Endodermal cell (in vitro differentiated cells): ENCODE measurements at regions not wholly inside any gene's neighbourhood (a gene's known extent, or its start where the extent isn't known, plus 50 kb on each side); places are given as distances from the start of the nearest gene placed in this dataset.

Source experiments
- DNase-seq: peaks from one replicate; pipeline ENCODE4 v3.0.0-alpha.2; 2017
- H3K27ac ChIP-seq: 2 replicates; pipeline ENCODE4 v1.5.1; 2013; ENCODE audit warnings: mild to moderate bottlenecking, low read depth, low read length, moderate library complexity
- H3K27me3 ChIP-seq: 2 replicates; pipeline ENCODE4 v1.6.1; 2013; ENCODE audit warnings: mild to moderate bottlenecking, low read length, moderate library complexity; ENCODE audit not compliant: insufficient read depth, control insufficient read depth, poor library complexity, severe bottlenecking
- H3K36me3 ChIP-seq: 2 replicates; pipeline ENCODE4 v1.7.0; 2013; ENCODE audit warnings: mild to moderate bottlenecking, low read length, moderate library complexity; ENCODE audit not compliant: control insufficient read depth, insufficient read depth
- H3K4me1 ChIP-seq: one replicate; pipeline ENCODE4 v1.7.0; 2013; ENCODE audit warnings: low read length; ENCODE audit not compliant: control insufficient read depth, insufficient read depth
- H3K4me3 ChIP-seq: 2 replicates; pipeline ENCODE4 v1.5.1; 2013; ENCODE audit warnings: mild to moderate bottlenecking, low read length, moderate library complexity
- H3K9ac ChIP-seq: 2 replicates; pipeline ENCODE4 v1.6.1; 2013; ENCODE audit warnings: mild to moderate bottlenecking, low read length, moderate library complexity; ENCODE audit not compliant: poor library complexity, severe bottlenecking; ENCODE audit errors: extremely low read depth
- H3K9me3 ChIP-seq: 2 replicates; pipeline ENCODE4 v1.6.1; 2013; ENCODE audit warnings: mild to moderate bottlenecking, low read length, moderate library complexity; ENCODE audit not compliant: control insufficient read depth
- H3K27ac Mint-ChIP-seq: 2 replicates; pipeline ENCODE4 v1.8.0; 2020; ENCODE audit warnings: mixed read lengths
- H3K27me3 Mint-ChIP-seq: 2 replicates; pipeline ENCODE4 v1.8.0; 2021; ENCODE audit warnings: mild to moderate bottlenecking, mixed read lengths; ENCODE audit not compliant: insufficient read depth
- H3K36me3 Mint-ChIP-seq: 2 replicates; pipeline ENCODE4 v1.8.0; 2020; ENCODE audit warnings: low read depth, mixed read lengths
- H3K4me1 Mint-ChIP-seq: 2 replicates; pipeline ENCODE4 v1.8.0; 2020; ENCODE audit warnings: mixed read lengths
- H3K4me3 Mint-ChIP-seq: 2 replicates; pipeline ENCODE4 v1.8.0; 2020; ENCODE audit warnings: mild to moderate bottlenecking, moderate library complexity, mixed read lengths
- H3K9me3 Mint-ChIP-seq: 2 replicates; pipeline ENCODE4 v1.8.0; 2020; ENCODE audit warnings: mild to moderate bottlenecking, mixed read lengths
- WGBS, 2 experiments: methylation state at CpG; one replicate each; pipeline versions ENCODE4 v1.1.5 to v1.1.7; 2013; ENCODE audit warnings: missing lambda C conversion rate in 2 of 2, mixed read lengths in 1 of 2; ENCODE audit not compliant: insufficient coverage in 1 of 2, insufficient read length in 1 of 2; 5-methylcytosine and 5-hydroxymethylcytosine counted together
- TF ChIP-seq, protein P1 (sequence below): fragments of 200-600 bp; sonication (generic); conservative IDR thresholded peaks from 2 replicates; pipeline ENCODE4 v1.5.0; 2021; ENCODE audit warnings: antibody characterized with exemption, mild to moderate bottlenecking

DNA sequence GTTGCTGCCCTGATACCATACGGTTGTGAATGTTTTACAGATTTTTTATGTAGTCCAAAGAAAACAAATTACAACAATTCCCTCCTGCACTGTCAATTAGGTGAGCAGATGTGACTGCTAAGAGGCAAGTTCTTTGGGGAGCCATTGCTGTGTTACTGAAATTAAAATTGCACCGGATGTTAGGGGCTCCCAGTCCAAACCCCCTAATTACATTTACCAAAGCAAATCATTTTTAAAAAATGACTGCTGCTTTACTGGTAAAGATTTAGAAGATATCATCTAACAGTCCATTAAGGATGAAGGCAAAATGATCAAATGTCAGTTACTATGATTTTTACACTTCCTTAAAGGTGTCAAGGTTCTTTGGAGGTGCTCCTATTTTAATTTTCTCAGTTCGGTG is 70.1 kb upstream of the CSRP2 start:
- no peak overlapping the region for H3K4me3 ChIP-seq
- no peaks in the 10 kb centered on the region for H3K36me3 ChIP-seq
- DNase-seq: no peak
- H3K27ac ChIP-seq: no peak overlapping the region
- Mint-ChIP-seq H3K4me3 (no peak overlapping the region), H3K36me3 (no peaks in the 10 kb centered on the region), H3K27me3 (no peaks in the 10 kb centered on the region), H3K27ac (no peak overlapping the region), H3K4me1 (no peaks in the 10 kb centered on the region), H3K9me3 (no peaks in the 10 kb centered on the region)
- no peaks in the 10 kb centered on the region for H3K9me3 ChIP-seq
- WGBS, 2 experiments: 97% methylated on average over 3 of the region's 3 CpGs; no CpG with 5 or more reads in 1 of the 2 experiments
- H3K4me1 ChIP-seq: no peaks in the 10 kb centered on the region
- TF ChIP-seq, protein P1, sequence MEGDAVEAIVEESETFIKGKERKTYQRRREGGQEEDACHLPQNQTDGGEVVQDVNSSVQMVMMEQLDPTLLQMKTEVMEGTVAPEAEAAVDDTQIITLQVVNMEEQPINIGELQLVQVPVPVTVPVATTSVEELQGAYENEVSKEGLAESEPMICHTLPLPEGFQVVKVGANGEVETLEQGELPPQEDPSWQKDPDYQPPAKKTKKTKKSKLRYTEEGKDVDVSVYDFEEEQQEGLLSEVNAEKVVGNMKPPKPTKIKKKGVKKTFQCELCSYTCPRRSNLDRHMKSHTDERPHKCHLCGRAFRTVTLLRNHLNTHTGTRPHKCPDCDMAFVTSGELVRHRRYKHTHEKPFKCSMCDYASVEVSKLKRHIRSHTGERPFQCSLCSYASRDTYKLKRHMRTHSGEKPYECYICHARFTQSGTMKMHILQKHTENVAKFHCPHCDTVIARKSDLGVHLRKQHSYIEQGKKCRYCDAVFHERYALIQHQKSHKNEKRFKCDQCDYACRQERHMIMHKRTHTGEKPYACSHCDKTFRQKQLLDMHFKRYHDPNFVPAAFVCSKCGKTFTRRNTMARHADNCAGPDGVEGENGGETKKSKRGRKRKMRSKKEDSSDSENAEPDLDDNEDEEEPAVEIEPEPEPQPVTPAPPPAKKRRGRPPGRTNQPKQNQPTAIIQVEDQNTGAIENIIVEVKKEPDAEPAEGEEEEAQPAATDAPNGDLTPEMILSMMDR: no peak
- no peak overlapping the region for H3K9ac ChIP-seq
- H3K27me3 ChIP-seq: no peaks in the 10 kb centered on the region

GRCh38 chr12:76947304-76947703 is 68.5 kb upstream of the CSRP2 start:
- Histone ChIP-seq H3K27ac (no peak overlapping the region), H3K9ac (no peak overlapping the region), H3K36me3 (no peaks in the 10 kb centered on the region), H3K9me3 (no peaks in the 10 kb centered on the region), H3K4me1 (no peaks in the 10 kb centered on the region), H3K4me3 (no peak overlapping the region), H3K27me3 (no peaks in the 10 kb centered on the region)
- H3K36me3 Mint-ChIP-seq: no peaks in the 10 kb centered on the region
- TF ChIP-seq, protein P1: no peak
- no peak overlapping the region for H3K4me3 Mint-ChIP-seq
- no peaks in the 10 kb centered on the region for H3K4me1 Mint-ChIP-seq
- H3K9me3 Mint-ChIP-seq: no peaks in the 10 kb centered on the region
- H3K27ac Mint-ChIP-seq: no peak overlapping the region
- DNase-seq: no peak
- no peaks in the 10 kb centered on the region for H3K27me3 Mint-ChIP-seq
- WGBS, 2 experiments: 91 to 100% methylated on average over 2 to 3 of the region's 3 CpGs

- Mint-ChIP-seq H3K9me3 (no peaks in the 10 kb centered on the region), H3K4me1 (no peaks in the 10 kb centered on the region), H3K36me3 (no peaks in the 10 kb centered on the region), H3K27ac (no peak overlapping the region), H3K4me3 (no peak overlapping the region), H3K27me3 (no peaks in the 10 kb centered on the region)
- H3K9ac ChIP-seq: no peak overlapping the region
- no peak overlapping the region for H3K4me3 ChIP-seq
- WGBS, 2 experiments: 92% methylated on average over 6 of the region's 6 CpGs
- no peaks in the 10 kb centered on the region for H3K27me3 ChIP-seq
- no peak for DNase-seq
- no peaks in the 10 kb centered on the region for H3K9me3 ChIP-seq
- H3K4me1 ChIP-seq: no peaks in the 10 kb centered on the region
- no peaks in the 10 kb centered on the region for H3K36me3 ChIP-seq
- no peak overlapping the region for H3K27ac ChIP-seq
- TF ChIP-seq, protein P1: no peak
Measured at GRCh38 chr12:76946446-76946845, 67.6 kb upstream of the CSRP2 start.
